ENCODE measurements at regions not wholly inside any gene's neighbourhood (a gene's known extent, or its start where the extent isn't known, plus 50 kb on each side); places are given as distances from the start of the nearest gene placed in this dataset.

GRCh38 chr4:120431180-120431579 is 364.5 kb upstream of the MAD2L1 start:
- no peaks in the 10 kb centered on the region for H3K27me3 ChIP-seq

DNA sequence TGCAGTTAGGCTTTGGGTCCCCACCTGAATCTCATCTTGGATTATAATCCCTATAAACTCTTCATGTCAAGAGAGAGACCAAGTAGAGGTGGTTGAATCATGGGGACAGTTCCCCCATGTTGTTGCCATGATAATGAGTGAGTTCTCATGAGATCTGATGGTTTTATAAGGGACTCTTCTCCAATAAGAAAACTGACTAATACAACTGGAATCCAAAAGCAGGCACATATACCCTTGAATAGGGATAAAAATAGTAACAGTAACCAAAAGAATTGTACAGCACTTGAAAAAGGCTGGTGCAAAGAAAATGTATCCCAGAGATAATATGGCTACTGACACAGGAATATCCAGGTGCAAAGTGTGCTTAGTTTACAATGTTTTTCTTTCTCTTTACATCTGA is 351.5 kb upstream of the MAD2L1 start:
- H3K27me3 ChIP-seq: no peaks in the 10 kb centered on the region
- no peak for DNase-seq
- no peak overlapping the region for H3K27ac ChIP-seq
- H3K4me1 ChIP-seq: no peaks in the 10 kb centered on the region
- no peaks in the 10 kb centered on the region for H3K9me3 ChIP-seq
- no peak overlapping the region for H3K4me3 ChIP-seq
- H3K36me3 ChIP-seq: no peaks in the 10 kb centered on the region
- TF ChIP-seq POLR2A (IDR thresholded peaks at IDR 0.05): no peak
- TF ChIP-seq, protein P1, sequence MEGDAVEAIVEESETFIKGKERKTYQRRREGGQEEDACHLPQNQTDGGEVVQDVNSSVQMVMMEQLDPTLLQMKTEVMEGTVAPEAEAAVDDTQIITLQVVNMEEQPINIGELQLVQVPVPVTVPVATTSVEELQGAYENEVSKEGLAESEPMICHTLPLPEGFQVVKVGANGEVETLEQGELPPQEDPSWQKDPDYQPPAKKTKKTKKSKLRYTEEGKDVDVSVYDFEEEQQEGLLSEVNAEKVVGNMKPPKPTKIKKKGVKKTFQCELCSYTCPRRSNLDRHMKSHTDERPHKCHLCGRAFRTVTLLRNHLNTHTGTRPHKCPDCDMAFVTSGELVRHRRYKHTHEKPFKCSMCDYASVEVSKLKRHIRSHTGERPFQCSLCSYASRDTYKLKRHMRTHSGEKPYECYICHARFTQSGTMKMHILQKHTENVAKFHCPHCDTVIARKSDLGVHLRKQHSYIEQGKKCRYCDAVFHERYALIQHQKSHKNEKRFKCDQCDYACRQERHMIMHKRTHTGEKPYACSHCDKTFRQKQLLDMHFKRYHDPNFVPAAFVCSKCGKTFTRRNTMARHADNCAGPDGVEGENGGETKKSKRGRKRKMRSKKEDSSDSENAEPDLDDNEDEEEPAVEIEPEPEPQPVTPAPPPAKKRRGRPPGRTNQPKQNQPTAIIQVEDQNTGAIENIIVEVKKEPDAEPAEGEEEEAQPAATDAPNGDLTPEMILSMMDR (IDR thresholded peaks at IDR 0.05): no peak

More at GRCh38 chr4:120431180-120431579, 364.5 kb upstream of the MAD2L1 start:
- H3K9me3 ChIP-seq: no peaks in the 10 kb centered on the region
- H3K27ac ChIP-seq: no peak overlapping the region
- no peak for DNase-seq
- H3K36me3 ChIP-seq: no peaks in the 10 kb centered on the region
- H3K4me1 ChIP-seq: no peaks in the 10 kb centered on the region
- no peak overlapping the region for H3K4me3 ChIP-seq
- TF ChIP-seq POLR2A (IDR thresholded peaks at IDR 0.05): no peak
- TF ChIP-seq, protein P1 (IDR thresholded peaks at IDR 0.05): no peak

GRCh38 chr4:120415896-120416295 is 349.2 kb upstream of the MAD2L1 start:
- H3K4me1 ChIP-seq: no peaks in the 10 kb centered on the region
- no peak overlapping the region for H3K4me3 ChIP-seq
- no peaks in the 10 kb centered on the region for H3K9me3 ChIP-seq
- no peaks in the 10 kb centered on the region for H3K27me3 ChIP-seq
- no peak overlapping the region for H3K27ac ChIP-seq
- TF ChIP-seq, protein P1 (IDR thresholded peaks at IDR 0.05): no peak
- no peak for TF ChIP-seq POLR2A (IDR thresholded peaks at IDR 0.05)
- DNase-seq: no peak
- H3K36me3 ChIP-seq: no peaks in the 10 kb centered on the region

DNA sequence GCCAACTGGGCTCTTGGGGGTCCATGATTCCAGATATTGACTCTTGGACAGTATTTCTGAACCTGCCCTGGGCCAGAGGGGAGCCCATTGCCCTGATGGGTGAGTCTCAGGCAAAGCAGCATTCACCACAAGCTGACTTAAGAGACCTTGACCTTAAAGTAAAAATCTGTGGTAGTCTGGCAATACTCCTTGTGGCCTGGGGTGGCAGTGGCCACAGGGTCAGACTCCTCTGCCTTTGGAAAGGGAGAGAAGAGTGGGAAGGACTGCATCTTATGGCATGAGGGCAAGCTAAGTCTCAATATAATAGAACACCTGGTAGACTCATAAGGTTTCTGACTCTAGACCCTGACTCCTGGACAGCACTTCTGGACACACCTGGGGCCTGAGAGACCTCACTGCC is 340.3 kb upstream of the MAD2L1 start:
- Histone ChIP-seq H3K9me3 (no peaks in the 10 kb centered on the region), H3K27ac (no peak overlapping the region), H3K4me1 (no peaks in the 10 kb centered on the region), H3K4me3 (no peak overlapping the region), H3K27me3 (no peaks in the 10 kb centered on the region), H3K36me3 (no peaks in the 10 kb centered on the region)
- no peak for DNase-seq
- TF ChIP-seq POLR2A (IDR thresholded peaks at IDR 0.05): no peak
- TF ChIP-seq, protein P1 (IDR thresholded peaks at IDR 0.05): no peak

GRCh38 chr4:120403296-120403695 is 336.6 kb upstream of the MAD2L1 start:
- no peaks in the 10 kb centered on the region for H3K9me3 ChIP-seq
- H3K36me3 ChIP-seq: no peaks in the 10 kb centered on the region
- no peak for DNase-seq
- no peak overlapping the region for H3K4me3 ChIP-seq
- H3K27ac ChIP-seq: no peak overlapping the region
- TF ChIP-seq, protein P1 (IDR thresholded peaks at IDR 0.05): no peak
- no peak for TF ChIP-seq POLR2A (IDR thresholded peaks at IDR 0.05)
- H3K4me1 ChIP-seq: no peaks in the 10 kb centered on the region
- H3K27me3 ChIP-seq: no peaks in the 10 kb centered on the region

- no peak for DNase-seq
- no peaks in the 10 kb centered on the region for H3K9me3 ChIP-seq
- no peak overlapping the region for H3K27ac ChIP-seq
- TF ChIP-seq, protein P1 (IDR thresholded peaks at IDR 0.05): no peak
- TF ChIP-seq POLR2A (IDR thresholded peaks at IDR 0.05): no peak
- no peaks in the 10 kb centered on the region for H3K4me1 ChIP-seq
- H3K27me3 ChIP-seq: no peaks in the 10 kb centered on the region
- no peak overlapping the region for H3K4me3 ChIP-seq
- H3K36me3 ChIP-seq: no peaks in the 10 kb centered on the region
Measured at GRCh38 chr4:120400441-120400840, 333.8 kb upstream of the MAD2L1 start.
